GM12875 (cell line): ENCODE measurements at regions not wholly inside any gene's neighbourhood (a gene's known extent, or its start where the extent isn't known, plus 50 kb on each side); places are given as distances from the start of the nearest gene placed in this dataset.

Experiments
- H3K4me3 ChIP-seq: one replicate; pipeline ENCODE4 v1.5.1; 2011; ENCODE audit warnings: low read depth, low read length, control low read depth
- TF ChIP-seq, protein P1 (sequence below): IDR thresholded peaks from 2 replicates; pipeline ENCODE4 v1.5.1; 2011; ENCODE audit warnings: low read depth, mild to moderate bottlenecking, control low read depth, inconsistent platforms, low read length, moderate library complexity, borderline replicate concordance; ENCODE audit not compliant: insufficient read depth

DNA sequence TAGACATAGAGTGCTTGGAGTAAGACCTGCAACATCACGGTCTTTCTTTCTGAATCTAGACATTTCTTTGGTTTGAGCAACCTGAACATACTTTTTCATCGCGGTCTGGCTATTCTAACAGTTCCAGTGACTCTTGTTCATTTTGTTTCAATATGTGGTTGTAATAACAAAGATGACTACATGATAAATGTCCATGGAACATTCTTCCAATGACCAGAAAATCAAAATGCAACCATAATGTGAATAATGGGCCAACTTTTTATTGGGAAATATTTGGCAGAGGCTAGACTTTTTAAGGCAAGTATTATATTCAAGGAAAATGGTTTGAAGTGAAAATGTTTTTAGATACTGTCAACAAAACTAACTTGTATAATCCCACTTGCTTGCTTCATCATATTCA lies 282.5 kb downstream of the INHBA start:
- H3K4me3 ChIP-seq = no peak overlapping the region
- TF ChIP-seq, protein P1, sequence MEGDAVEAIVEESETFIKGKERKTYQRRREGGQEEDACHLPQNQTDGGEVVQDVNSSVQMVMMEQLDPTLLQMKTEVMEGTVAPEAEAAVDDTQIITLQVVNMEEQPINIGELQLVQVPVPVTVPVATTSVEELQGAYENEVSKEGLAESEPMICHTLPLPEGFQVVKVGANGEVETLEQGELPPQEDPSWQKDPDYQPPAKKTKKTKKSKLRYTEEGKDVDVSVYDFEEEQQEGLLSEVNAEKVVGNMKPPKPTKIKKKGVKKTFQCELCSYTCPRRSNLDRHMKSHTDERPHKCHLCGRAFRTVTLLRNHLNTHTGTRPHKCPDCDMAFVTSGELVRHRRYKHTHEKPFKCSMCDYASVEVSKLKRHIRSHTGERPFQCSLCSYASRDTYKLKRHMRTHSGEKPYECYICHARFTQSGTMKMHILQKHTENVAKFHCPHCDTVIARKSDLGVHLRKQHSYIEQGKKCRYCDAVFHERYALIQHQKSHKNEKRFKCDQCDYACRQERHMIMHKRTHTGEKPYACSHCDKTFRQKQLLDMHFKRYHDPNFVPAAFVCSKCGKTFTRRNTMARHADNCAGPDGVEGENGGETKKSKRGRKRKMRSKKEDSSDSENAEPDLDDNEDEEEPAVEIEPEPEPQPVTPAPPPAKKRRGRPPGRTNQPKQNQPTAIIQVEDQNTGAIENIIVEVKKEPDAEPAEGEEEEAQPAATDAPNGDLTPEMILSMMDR = no peak

DNA sequence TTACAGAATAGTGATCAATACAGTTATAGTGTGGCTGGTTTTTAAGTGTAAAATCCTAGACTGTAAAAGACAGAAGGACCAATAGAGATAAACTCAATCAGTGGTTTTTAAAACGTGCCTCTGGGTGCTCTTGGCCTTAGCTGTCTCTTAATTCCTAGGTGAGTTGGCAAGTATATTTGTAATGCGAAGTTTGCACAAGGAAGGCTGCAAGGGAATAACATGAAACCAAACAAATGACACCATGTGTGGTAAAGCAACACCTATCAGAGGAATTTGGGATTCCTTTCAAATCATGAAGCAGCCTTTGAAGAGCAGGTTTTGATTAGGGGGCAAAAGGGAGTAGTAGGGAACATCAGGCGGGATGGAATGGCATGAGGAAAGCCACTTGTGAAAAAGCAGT lies 284.6 kb downstream of the INHBA start:
- TF ChIP-seq, protein P1 = no peak
- H3K4me3 ChIP-seq = no peak overlapping the region

DNA sequence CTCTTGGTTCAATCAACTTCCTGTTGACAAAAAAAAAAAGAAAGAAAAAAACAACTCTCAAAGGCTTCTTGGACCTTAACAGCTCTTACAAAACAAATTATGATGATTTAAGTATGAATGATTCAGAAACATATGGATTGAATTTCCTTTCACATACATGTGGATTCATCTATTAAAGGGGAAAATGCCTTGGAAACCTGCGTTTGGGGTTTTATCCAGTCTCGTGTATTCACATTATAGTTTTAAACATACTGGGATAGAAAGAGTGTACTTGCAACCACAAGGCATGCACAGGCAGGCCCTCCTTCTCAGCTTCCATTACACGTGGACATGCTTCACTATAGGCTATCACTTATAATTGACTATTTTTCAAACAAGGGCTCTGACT lies 286.7 kb downstream of the INHBA start:
- H3K4me3 ChIP-seq = no peak overlapping the region
- TF ChIP-seq, protein P1 = no peak

DNA sequence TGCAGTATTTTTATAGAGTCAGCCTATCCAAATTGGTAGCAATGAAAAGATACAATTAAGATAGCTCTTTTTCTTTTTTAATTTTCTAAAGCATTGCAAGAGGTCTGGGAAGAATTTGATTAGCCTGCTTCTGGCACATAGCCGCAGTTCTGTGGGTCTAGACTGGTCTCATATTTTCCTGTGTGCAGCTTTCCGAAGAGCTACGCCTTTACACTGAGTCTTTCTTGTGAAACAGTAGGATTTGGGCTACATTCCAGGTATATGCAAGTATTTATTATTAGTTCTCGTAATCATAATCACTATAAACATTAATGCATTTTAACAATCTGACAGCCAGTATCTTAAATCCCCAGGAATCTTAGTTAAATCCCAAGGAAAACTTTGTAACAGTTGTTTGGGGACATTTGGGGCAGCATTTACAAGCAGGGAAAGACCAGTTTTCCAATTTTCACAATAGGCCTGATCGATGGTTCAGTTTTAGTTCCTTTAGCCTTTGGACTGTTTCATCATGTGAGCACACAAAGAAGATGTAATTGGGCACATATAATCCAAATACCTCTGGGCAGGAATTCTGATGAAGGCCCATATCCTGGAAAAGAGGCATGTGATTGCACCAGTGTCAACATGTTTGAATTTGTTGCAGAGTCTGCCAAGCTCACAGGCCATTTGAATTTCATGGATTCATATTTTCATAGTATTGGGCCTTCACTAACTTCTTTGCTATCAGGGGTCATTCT lies 287.3 kb downstream of the INHBA start:
- H3K4me3 ChIP-seq = no peak overlapping the region
- TF ChIP-seq, protein P1 = no peak

DNA sequence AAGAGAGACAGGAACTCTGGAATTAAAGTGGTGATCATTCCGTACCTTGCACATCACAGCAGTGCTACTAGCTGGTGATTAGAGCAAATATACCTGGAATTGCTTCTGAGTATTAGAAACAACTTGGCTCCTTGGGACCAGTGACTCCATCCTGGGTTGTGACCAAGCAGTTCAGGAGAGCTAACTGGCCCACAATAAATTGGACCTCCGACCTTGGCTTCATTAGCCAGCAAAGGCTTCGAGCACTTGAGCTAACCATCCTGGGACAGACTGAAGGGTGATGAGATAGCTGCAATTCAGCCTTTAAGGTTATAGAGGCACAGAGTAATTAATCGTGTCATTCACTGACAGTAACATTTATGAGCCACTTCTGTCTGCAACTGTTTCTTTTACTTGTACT lies 287.8 kb downstream of the INHBA start:
- TF ChIP-seq, protein P1 = no peak
- no peak overlapping the region for H3K4me3 ChIP-seq

DNA sequence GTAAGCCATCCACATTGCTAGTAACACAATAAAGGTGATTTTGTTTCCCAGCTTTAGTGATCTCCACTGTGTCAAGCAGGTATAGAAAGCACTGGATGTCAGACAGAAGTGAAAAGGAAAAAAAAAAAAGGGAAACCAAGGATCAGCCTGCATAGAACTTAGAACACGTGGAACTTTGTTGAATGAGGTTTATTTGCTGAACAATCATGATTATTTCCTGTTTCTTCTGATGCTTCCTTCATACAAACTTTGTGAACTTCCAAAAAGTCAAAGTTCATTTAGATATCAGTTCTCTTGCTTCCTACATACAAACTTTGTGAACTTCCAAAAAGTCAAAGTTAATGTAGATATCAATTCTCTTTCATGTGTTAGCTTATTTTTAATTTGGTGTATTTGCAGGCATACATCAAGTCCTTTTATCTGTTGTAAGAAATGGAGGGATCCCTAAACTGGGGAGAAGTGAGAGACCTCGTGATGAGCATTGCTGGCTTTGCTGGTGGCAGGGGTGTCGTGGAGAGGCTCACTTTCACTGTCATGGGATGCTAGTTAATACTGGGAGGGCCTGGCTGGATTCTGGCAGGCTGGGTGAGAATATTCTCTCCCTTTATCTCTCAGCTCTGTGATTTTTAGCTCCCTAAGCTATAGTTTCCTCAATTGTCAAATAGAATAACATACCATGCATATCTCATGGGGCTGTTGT lies 298.4 kb downstream of the INHBA start:
- TF ChIP-seq, protein P1 = no peak
- no peak overlapping the region for H3K4me3 ChIP-seq

DNA sequence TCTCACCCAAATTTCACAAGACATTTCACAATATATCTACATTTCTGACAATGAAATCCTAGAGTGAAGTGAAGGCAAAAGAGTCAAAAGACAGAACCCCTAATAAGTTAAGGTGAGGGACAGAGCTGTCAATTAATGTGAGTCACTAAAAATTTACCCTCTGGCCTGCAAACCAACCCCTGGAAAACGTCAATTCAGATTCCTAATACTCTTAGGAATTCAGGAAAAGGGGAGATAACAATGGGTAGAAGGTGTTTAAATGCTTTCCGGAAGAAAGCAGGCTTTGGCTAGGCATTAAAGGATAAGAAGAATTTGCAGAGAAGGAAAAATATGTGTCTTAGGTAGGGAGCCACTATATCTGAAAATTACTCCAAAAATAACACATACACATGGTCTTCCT lies 299.6 kb downstream of the INHBA start:
- no peak overlapping the region for H3K4me3 ChIP-seq
- TF ChIP-seq, protein P1 = no peak
